Loucy (cell line): ENCODE measurements at regions not wholly inside any gene's neighbourhood (a gene's known extent, or its start where the extent isn't known, plus 50 kb on each side); places are given as distances from the start of the nearest gene placed in this dataset.

Experiments used
- CTCF ChIP-seq: fragments of 200-600 bp; sonication (generic); conservative IDR thresholded peaks from 2 replicates; pipeline ENCODE4 v1.5.1; 2014; ENCODE audit warnings: mild to moderate bottlenecking, antibody characterized with exemption, low read length
- EZH2phosphoT487 ChIP-seq: fragments of 200-600 bp; IDR thresholded peaks from 2 replicates; pipeline ENCODE4 v1.6.1; 2018; ENCODE audit warnings: antibody characterized with exemption, mild to moderate bottlenecking, moderate library complexity, borderline replicate concordance

GRCh38 chr3:116870379-116870778 lies 160.8 kb downstream of the TUSC7 start:
- TF ChIP-seq CTCF (no peak), EZH2phosphoT487 (no peak)
